ENCODE measurements at regions not wholly inside any gene's neighbourhood (a gene's known extent, or its start where the extent isn't known, plus 50 kb on each side); places are given as distances from the start of the nearest gene placed in this dataset.

DNA sequence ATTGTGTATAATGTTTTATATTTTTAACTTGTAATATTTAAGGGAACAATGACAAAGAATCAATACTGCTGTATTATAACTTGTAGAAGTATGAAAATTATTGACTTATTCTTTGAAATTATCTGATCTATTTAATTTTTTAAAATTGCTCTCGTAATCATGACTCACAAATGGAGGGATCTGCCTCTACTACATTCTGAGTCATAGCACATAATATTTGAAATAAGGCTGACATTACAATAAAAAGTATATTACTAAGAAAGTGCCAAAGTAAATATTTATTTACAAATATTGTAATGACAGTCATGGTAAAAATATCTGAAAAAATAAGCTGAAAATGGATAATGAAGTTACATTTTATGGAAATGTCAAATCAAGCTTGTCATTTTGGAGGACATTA is 1144.6 kb upstream of the CDH2 start:
- DNase-seq, result no peak

DNA sequence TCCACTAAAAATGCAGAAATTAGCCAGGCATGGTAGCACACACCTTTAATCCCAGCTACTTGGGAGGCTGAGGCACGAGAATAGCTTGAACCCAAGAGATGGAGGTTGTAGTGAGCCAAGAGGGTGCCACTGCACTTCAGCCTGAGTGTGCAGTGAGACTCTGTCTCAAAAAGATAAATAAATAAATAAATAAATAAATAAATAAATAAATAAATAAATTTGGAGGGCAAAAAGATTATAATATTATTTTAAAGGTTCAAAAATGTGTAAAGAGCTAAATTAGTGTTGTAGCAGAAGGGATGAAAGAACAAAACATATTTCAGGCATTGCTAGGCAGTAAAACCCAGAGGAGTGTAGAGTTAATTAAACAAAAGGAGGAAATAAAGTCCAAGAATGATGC is 1136.4 kb upstream of the CDH2 start:
- DNase-seq, result no peak

- no peak for DNase-seq
These were observed 1134.7 kb upstream of the CDH2 start for GRCh38 chr18:29311580-29311979.

GRCh38 chr18:29309366-29309765 is 1132.4 kb upstream of the CDH2 start:
- no peak for DNase-seq

DNA sequence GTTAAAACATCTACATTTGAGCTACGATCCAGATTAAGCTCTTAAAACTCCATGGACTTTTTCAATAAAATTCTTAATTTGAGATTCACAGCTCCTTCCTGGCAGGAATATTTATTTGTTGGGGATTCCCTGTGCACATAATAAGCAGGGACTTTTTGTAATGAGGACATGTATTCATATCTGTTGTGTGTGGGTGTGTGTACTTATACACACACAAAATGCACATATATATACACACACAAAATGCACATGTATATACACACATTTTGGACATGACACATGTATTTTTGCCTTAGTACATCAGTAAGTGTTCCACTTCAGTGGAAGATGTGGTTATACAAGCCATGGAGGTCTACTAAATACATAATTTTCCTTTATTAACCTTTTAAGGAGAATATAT is 1131.1 kb upstream of the CDH2 start:
- no peak for DNase-seq

GRCh38 chr18:29307231-29307630 is 1130.3 kb upstream of the CDH2 start:
- DNase-seq, result no peak

DNA sequence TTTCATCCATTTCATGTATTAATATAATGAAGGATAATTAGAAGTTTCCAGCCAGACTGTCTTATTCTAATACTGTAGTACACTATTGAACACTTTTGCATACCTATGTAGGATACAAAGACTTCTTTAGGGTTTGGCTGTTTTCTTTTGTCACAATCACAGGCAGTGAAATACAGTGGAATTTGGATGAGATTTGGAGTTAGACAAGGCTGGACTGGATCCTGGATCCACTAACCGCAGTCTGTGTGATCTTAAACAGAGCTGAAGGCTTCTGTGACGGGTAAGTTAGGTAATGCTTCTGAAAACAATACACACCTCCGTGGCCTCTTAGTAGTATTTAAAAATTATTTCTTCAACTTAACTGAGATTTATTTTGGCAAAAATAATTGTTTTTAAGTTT is 1128.6 kb upstream of the CDH2 start:
- DNase-seq, result no peak

DNA sequence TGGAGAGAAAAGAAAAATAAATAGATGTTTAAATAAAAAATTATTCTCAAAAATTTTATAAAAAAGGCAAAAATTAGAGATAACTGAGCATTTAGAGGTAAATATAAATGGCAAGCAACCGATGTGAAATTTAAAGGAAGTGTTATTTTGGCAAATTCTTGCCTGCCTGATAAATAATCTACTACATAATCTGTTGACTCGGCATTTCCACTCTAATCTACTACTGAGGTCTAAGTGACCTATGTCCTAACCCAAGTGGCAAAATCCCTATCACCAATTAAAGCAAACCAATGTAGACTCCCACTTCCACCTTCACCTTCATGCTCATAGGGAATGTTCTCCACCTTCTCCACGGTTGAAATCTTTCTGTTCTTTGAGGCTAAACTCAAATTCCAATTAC is 1124.1 kb upstream of the CDH2 start:
- DNase-seq, result no peak

GRCh38 chr18:29285471-29285870 is 1108.5 kb upstream of the CDH2 start:
- no peak for DNase-seq

GRCh38 chr18:29271501-29271900 is 1094.6 kb upstream of the CDH2 start:
- peak; percentile 21 for DNase-seq

DNA sequence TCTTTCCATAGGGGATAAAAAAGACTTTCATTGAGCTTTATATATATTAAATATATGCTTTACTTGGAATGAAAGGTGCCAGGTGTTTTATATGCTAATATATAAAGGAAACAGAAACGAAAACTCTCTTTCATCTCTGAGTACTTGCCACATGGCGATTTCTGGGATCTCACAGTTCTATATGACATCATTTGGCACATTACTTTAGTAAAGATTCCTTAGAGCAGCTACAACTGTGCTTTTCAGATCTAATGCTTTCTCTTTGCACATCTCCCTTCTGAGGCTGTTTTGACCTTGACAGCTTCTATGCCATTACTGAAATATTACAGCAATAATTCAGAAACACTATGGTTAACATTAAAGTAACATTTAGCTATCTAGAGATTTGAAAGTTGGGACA is 1082.9 kb upstream of the CDH2 start:
- no peak for DNase-seq

GRCh38 chr18:29254123-29254522 is 1077.2 kb upstream of the CDH2 start:
- no peak for DNase-seq

- DNase-seq, result no peak
These were observed 1074.8 kb upstream of the CDH2 start for GRCh38 chr18:29251681-29252080.

GRCh38 chr18:29250843-29251242 is 1073.9 kb upstream of the CDH2 start:
- DNase-seq, result no peak

- no peak for DNase-seq
These were observed 1073.3 kb upstream of the CDH2 start for GRCh38 chr18:29250259-29250658.

GRCh38 chr18:29248805-29249204 is 1071.9 kb upstream of the CDH2 start:
- DNase-seq, result no peak

GRCh38 chr18:29241199-29241598 is 1064.3 kb upstream of the CDH2 start:
- no peak for DNase-seq

DNA sequence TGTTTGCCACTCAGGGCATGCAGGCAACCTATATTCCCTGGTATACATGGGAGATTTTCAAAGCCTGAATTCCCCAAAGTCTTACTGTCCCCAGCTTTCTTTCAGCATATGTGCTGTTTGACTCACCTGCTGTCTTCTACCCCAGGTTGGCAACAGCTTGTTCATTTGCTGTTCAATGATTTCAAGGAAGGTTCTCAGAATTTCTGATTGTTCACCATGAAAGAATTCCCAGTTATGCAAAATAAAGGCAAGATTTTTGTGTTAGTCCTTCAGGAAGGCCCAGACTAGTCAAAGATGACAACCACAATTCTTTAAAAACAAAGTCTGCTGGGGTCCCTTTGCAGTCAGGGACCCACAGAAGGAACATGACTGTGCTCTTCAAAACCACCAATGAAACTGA is 1057.8 kb upstream of the CDH2 start:
- no peak for DNase-seq

DNA sequence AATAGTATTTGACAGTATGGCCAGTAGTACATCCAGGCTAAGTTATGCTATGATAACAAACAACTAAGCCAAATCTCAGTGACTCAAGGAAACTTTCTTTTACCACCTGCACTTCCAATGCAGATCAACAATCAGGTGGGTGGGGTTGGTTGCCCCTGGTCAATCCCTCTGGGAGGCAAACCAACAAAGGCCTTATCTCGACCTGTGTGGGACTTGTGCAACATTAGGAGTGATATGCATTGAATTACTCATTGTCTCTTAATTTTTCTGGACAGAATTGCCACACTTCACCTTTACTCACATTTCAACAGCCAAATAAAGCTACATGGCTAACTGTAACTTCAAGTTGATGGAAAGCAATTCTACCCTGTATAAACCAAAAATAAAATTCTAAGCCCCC is 1049.3 kb upstream of the CDH2 start:
- no peak for DNase-seq

DNA sequence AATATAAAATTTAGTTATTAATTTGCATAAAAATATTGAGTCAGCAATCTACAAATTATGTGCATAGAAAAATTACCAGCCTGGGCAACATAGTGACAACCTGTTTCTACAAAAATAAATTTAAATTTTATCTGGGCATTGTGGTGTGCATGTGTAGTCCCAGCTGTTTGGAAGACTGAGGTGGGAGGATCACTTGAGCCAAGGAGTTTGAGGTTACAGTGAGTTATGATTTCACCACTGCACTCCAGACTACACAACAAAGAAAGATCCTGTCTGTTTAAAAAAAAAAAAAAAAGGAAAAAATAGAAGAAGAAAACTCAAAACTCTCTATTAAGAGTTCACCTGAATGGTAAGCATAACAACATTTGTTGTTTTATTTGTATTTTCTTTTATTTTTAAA is 1048.4 kb upstream of the CDH2 start:
- no peak for DNase-seq

DNA sequence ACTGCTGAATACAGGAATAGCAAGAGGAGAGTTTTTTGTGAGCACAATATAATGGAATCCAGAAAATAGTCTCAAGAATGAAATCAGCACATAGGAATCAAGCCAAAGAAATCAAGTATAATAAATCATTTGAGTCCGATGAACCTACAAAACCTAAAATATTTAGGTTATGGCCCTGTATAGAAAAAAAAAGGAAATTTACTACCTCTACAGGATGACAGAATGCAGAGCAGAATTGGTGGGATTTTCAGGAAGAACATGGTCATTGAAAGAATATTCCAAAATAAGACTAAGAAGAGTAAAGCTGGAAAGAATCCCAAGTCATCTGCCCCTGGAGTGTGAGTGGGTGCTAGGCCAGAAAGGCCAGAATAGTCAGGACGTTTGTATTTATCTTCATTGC is 1041.2 kb upstream of the CDH2 start:
- DNase-seq, result peak; percentile 11

DNA sequence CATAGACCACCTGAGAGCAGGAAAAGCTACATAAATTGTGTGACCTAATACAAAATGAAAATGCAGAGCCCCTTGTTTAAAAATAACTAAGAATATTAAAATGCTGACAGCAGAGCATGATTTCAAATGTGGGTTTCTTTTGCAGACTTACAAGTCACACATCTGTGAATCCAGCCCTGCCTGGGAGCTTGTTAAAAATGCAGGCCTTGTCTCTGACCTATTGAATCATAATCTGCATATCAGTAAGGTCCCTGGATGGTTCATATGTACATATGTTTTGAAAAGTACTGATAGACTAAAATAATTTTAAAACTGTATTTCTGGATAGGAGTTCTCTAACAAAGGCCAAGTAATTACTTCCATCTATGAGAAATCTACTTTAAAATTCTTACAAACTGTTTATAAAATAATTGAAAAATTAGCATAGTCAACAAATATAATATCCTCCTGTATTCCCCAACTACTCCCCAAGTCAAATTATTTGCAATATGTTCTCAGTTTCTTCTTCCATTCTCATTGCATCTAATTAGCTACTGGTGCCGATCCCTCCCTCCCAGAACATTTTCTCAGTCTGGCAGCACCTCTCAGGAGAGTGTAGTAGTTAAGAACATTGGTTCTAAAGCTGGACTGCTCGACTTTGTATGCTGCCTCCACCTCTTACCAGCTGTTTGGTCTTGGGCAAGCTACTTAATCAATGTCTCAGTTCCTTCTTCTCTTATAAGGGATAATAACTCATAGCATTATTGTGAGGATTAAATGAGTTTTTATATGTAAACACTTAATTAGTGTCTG is 1040.4 kb upstream of the CDH2 start:
- DNase-seq, result no peak

- DNase-seq, result no peak
These were observed 1021.9 kb upstream of the CDH2 start for GRCh38 chr18:29198834-29199233.

DNA sequence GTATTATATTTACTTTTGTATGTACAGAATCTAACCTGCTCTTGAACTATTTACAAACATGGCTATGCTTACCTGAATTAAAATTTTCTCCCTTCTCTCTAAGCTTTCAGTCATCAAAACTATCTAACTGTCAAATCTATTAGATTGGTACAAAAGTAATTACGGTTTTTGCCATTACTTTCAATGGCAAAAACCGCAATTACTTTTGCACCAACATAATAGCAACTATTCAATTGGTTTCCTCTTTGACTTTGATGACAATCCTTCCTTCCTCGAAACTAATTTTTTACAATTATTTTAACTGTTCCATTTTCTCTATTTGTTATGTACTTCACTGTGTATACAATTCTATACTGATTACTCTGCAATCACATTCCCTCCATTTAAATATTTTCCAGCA is 1019.4 kb upstream of the CDH2 start:
- no peak for DNase-seq

DNA sequence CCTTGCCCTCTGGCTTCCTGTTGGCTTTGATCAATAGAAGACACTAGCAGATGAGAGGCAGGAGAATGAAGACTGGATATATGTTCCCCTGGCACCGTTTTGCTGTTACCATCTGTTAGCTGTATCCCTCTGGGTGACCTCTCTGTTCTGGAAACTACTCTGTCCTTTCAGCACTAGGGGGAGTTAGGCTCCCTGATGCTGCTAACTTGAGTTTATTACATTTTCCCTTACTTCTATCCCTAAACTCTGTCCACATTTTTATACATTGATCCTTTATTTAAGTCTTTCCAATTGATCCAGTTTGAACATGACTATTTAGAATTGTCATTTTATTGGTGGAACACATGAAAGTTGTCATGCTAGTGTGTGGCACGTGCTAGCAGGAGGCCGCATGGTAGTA is 1014.3 kb upstream of the CDH2 start:
- DNase-seq, result peak; percentile 18

Measured in fibroblast of skin of back (primary cell).